GM18870 (cell line): ENCODE measurements at regions not wholly inside any gene's neighbourhood (a gene's known extent, or its start where the extent isn't known, plus 50 kb on each side); places are given as distances from the start of the nearest gene placed in this dataset.

ENCODE experiments used
- ATAC-seq: cut with Tn5 transposase; IDR thresholded peaks from one replicate; pipeline ENCODE4 v1.9.1; 2021; ENCODE audit warnings: moderate library complexity; ENCODE audit not compliant: unreplicated experiment

- no peak for ATAC-seq
Observed at GRCh38 chr2:95539290-95539689, 52.5 kb upstream of the TRIM43 start.

GRCh38 chr2:95539836-95540235, 52.0 kb upstream of the TRIM43 start:
- ATAC-seq = peak; percentile 81
